Left lung (tissue), 4 donors: ENCODE measurements at regions not wholly inside any gene's neighbourhood (a gene's known extent, or its start where the extent isn't known, plus 50 kb on each side); places are given as distances from the start of the nearest gene placed in this dataset.

Source experiments
- ATAC-seq: fragments of 200-7000 bp; cut with Tn5 transposase; one replicate; pipeline ENCODE4 v1.9.1; 2020; ENCODE audit warnings: moderate library complexity
- DNase-seq, 4 donors: peaks; one replicate each; pipeline ENCODE4 v3.0.0-alpha.2; 2013 to 2020
- H3K27ac ChIP-seq, 2 donors: fragments of 200-600 bp; sonication (generic) in 1 of 2; one replicate each; pipeline versions ENCODE4 v1.5.0 to v1.8.0; 2020 to 2021
- H3K27me3 ChIP-seq, 2 donors: fragments of 200-600 bp; sonication (generic) in 1 of 2; one replicate each; pipeline versions ENCODE4 v1.5.0 to v1.8.0; 2020 to 2021
- H3K36me3 ChIP-seq, 2 donors: fragments of 200-600 bp; sonication (generic) in 1 of 2; one replicate each; pipeline versions ENCODE4 v1.5.0 to v1.8.0; 2020 to 2021
- H3K4me1 ChIP-seq, 2 donors: fragments of 200-600 bp; one replicate each; pipeline ENCODE4 v1.8.0; 2021
- H3K4me3 ChIP-seq, 2 donors: fragments of 200-600 bp; sonication (generic) in 1 of 2; one replicate each; pipeline versions ENCODE4 v1.5.0 to v1.8.0; 2020 to 2021; ENCODE audit warnings: mild to moderate bottlenecking in 1 of 2
- H3K9me3 ChIP-seq, 2 donors: fragments of 200-600 bp; sonication (generic) in 1 of 2; one replicate each; pipeline versions ENCODE4 v1.5.0 to v1.8.0; 2020 to 2021
- CTCF ChIP-seq, 2 donors: fragments of 200-600 bp; sonication (generic) in 1 of 2; IDR thresholded peaks; one replicate each; pipeline versions ENCODE4 v1.5.0 to v1.8.0; 2021; ENCODE audit warnings: antibody characterized with exemption in 2 of 2
- intact Hi-C, 2 donors: fragments of 100-400 bp; cut with DNase I; formaldehyde crosslinking; loops; one replicate each; pipeline versions ENCODE4 v1.11.2 to v1.14.2; 2022
- donor health status: DM: no; HTN: yes; CAD: no.
- donor health status: DM: no; HTN: no; CAD: no.

GRCh38 chr4:3654036-3654807 is 112.0 kb upstream of the ADRA2C start:
- Histone ChIP-seq H3K9me3 (no peaks in the 10 kb centered on the region), H3K27me3 (peaks cover 0 to 96% of the 10 kb centered on the region in 2 donors), H3K36me3 (no peaks in the 10 kb centered on the region), H3K4me3 (no peak overlapping the region), H3K27ac (no peak overlapping the region), H3K4me1 (no peaks in the 10 kb centered on the region)
- peak in 1 of 4 donors; percentile 51 for DNase-seq
- intact Hi-C loops = no loop called here
- no peak for ATAC-seq
- no peak for TF ChIP-seq CTCF (IDR thresholded peaks at IDR 0.05)

GRCh38 chr4:3652586-3652985 is 113.6 kb upstream of the ADRA2C start:
- H3K4me1 ChIP-seq = no peaks in the 10 kb centered on the region
- intact Hi-C loops = no loop called here
- H3K9me3 ChIP-seq = no peaks in the 10 kb centered on the region
- no peak overlapping the region for H3K27ac ChIP-seq
- no peaks in the 10 kb centered on the region for H3K36me3 ChIP-seq
- no peak for ATAC-seq
- no peak for TF ChIP-seq CTCF (IDR thresholded peaks at IDR 0.05)
- H3K27me3 ChIP-seq = peaks cover 0 to 90% of the 10 kb centered on the region in 2 donors
- H3K4me3 ChIP-seq = no peak overlapping the region
- peak in 1 of 4 donors; percentile 54 for DNase-seq

- Histone ChIP-seq H3K4me3 (no peak overlapping the region), H3K27ac (no peak overlapping the region), H3K36me3 (no peaks in the 10 kb centered on the region), H3K9me3 (no peaks in the 10 kb centered on the region), H3K27me3 (peaks cover 0 to 81% of the 10 kb centered on the region in 2 donors), H3K4me1 (no peaks in the 10 kb centered on the region)
- intact Hi-C loops = no loop called here
- DNase-seq = peak in 1 of 4 donors; percentile 58
- no peak for TF ChIP-seq CTCF (IDR thresholded peaks at IDR 0.05)
- ATAC-seq = no peak
Observed at GRCh38 chr4:3651267-3651845, 114.8 kb upstream of the ADRA2C start.

GRCh38 chr4:3649491-3649890 is 116.7 kb upstream of the ADRA2C start:
- intact Hi-C loops = no loop called here
- Histone ChIP-seq H3K4me1 (no peaks in the 10 kb centered on the region), H3K9me3 (no peaks in the 10 kb centered on the region), H3K36me3 (no peaks in the 10 kb centered on the region), H3K4me3 (no peak overlapping the region), H3K27ac (no peak overlapping the region), H3K27me3 (peaks cover 0 to 84% of the 10 kb centered on the region in 2 donors)
- no peak for TF ChIP-seq CTCF (IDR thresholded peaks at IDR 0.05)
- no peak for ATAC-seq
- peak in 1 of 4 donors; percentile 20 for DNase-seq

DNA sequence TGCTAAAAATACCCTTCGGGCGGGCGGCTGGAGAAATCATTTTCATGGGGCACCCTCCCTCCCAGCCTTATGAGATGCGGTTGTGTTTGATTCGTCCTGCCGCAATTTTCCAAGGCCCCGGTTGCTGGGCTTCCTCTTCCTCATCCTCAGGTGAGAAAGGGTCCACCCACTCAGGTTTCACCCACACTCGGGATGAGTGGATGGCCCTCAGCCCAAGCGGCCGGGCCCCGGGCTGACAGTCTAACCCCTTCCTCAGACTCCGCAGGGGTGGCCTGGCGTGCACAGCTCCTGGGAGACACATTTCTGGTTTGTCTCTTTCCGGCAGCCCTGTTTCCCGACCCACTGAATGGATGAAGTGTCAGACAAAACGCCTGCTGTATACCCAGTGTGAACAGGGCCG is 116.5 kb upstream of the LRPAP1 start:
- H3K27ac ChIP-seq = no peak overlapping the region
- no peak overlapping the region for H3K4me3 ChIP-seq

More for the DNA sequence above, 116.5 kb upstream of the LRPAP1 start:
- no peaks in the 10 kb centered on the region for H3K36me3 ChIP-seq
- H3K27me3 ChIP-seq = peaks cover 0 to 84% of the 10 kb centered on the region in 2 donors
- DNase-seq = peak in 1 of 4 donors; percentile 71
- no peaks in the 10 kb centered on the region for H3K4me1 ChIP-seq
- no peak for TF ChIP-seq CTCF (IDR thresholded peaks at IDR 0.05)
- no peak for ATAC-seq
- intact Hi-C loops = no loop called here
- H3K9me3 ChIP-seq = no peaks in the 10 kb centered on the region
